ACC112 (cell line): ENCODE measurements at regions not wholly inside any gene's neighbourhood (a gene's known extent, or its start where the extent isn't known, plus 50 kb on each side); places are given as distances from the start of the nearest gene placed in this dataset.

Experiments
- H2AFZ ChIP-seq: fragments of 200-600 bp; sonication (generic); one replicate; pipeline ENCODE4 v1.6.0; 2017; ENCODE audit warnings: antibody characterized with exemption, low read length; ENCODE audit not compliant: unreplicated experiment
- H3K27ac ChIP-seq: fragments of 200-600 bp; sonication (generic); 2 replicates; pipeline ENCODE4 v1.5.1; 2014; ENCODE audit warnings: low read depth, mild to moderate bottlenecking, antibody characterized with exemption, low read length, moderate library complexity
- H3K27me3 ChIP-seq: fragments of 200-600 bp; sonication (generic); 2 replicates; pipeline ENCODE4 v1.6.1; 2014; ENCODE audit warnings: mild to moderate bottlenecking, antibody characterized with exemption, low read length, moderate library complexity, mixed read lengths; ENCODE audit not compliant: insufficient read depth
- H3K36me3 ChIP-seq: fragments of 200-600 bp; sonication (generic); 2 replicates; pipeline ENCODE4 v1.6.1; 2016; ENCODE audit warnings: mild to moderate bottlenecking, antibody characterized with exemption, low read length, moderate library complexity, mixed read lengths; ENCODE audit not compliant: insufficient read depth
- H3K4me1 ChIP-seq: fragments of 200-600 bp; sonication (generic); one replicate; pipeline ENCODE4 v1.6.1; 2016; ENCODE audit warnings: low read length, mixed read lengths; ENCODE audit not compliant: insufficient read depth, unreplicated experiment, control insufficient read depth
- H3K4me3 ChIP-seq: fragments of 200-600 bp; sonication (generic); 2 replicates; pipeline ENCODE4 v1.5.1; 2014; ENCODE audit warnings: mild to moderate bottlenecking, low read depth, low read length
- H3K79me2 ChIP-seq: fragments of 200-600 bp; sonication (generic); one replicate; pipeline ENCODE4 v1.6.0; 2016; ENCODE audit warnings: low read length; ENCODE audit not compliant: control insufficient read depth, unreplicated experiment, insufficient read depth

DNA sequence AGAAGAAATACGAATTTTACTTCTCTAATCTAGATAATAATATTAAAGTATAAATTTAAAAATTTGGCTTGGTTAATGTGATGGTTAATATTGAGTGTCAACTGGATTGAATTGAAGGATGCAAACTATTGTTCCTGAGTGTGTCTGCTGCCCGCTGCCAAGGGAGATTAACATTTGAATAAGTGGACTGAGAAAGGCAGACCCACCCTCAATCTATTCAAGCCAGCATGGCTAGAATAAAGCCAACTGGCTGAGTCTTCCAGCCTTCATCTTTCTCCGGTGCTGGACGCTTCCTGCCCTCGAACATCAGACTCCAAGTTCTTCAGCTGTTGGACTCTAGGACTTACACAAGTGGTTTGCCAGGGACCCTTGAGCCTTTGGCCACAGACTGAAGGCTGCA, 152.7 kb downstream of the TBXT start:
- H3K27me3 ChIP-seq: no peaks in the 10 kb centered on the region
- peaks cover under 1% of the 10 kb centered on the region for H3K4me1 ChIP-seq

DNA sequence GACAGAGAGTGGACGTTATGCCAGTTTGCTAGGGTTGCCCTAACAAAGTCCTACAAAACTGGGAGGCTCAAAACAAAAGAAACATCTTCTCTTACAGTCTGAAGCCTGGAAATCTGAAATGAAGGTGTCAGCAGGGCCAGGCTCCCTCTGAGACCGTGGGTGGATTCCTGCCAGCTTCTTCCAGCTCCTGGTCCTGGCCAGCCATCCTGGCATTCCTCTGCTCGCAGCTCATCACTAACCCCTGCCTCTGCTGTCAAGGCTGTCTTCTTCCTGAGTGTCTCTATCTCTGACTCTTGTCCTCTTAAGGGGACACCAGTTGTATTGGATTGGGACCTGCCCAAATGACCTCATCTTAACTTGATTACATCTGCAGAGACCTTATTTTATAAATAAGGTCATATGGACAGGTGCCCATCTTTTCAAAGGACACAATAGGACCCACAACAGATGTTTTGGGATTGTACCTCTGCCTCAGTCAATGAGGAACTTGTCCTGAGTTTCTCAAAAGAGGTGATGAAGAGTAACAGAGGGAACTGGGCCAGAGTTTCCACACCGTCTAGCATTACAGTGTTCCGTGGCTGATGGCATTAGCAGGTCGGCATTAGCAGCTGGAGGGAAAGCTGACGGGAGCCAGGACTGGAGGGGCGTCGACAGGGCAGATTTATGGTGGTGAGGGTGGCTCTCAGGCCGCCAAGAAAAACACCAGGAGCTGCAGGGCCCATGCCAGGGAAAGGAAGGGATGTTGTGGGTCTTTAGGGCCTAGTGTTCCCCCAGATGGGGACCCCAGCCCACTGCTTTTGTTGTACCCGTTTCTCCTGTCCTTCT, 157.3 kb downstream of the TBXT start:
- Histone ChIP-seq H2AFZ (no peak overlapping the region), H3K4me1 (peaks cover 27% of the 10 kb centered on the region), H3K4me3 (no peak overlapping the region), H3K36me3 (no peaks in the 10 kb centered on the region), H3K79me2 (no peaks in the 10 kb centered on the region), H3K27me3 (peaks cover 7% of the 10 kb centered on the region; the same call in 1 of the 2 replicates), H3K27ac (no peak overlapping the region)

More for the DNA sequence above, 152.7 kb downstream of the TBXT start:
- Histone ChIP-seq H3K36me3 (no peaks in the 10 kb centered on the region), H3K4me3 (no peak overlapping the region), H3K79me2 (no peaks in the 10 kb centered on the region), H3K27ac (no peak overlapping the region), H2AFZ (no peak overlapping the region)

DNA sequence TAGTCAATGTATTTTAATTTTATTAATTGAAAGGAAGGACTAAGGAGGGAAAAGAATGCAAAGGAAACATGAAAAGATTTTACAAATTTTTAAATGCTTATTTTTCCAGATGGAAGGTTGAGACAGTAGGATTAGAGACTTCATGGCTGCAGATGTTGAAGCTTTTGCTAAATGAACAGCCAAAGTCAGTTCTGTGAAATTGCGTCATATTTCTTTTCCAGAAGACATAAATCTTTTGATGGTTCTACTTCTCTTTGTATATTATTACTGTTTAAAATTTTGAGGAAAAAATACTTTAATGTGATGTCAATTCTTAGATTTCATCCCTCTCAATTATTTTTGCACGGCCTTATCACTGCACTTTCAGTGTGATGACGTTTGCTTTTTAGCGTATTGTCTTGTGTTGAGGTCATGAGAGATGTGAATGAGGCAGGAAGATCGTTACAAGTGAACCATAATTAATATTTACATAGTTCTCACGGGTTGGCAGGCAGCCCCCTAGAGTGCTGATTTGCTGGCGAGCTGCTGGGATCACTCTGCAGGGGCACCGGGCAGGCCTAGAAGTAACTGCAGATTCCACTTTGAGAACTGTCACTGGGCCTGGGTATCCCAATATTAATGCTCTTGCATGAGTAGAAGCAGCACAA, 158.1 kb downstream of the TBXT start:
- H3K27me3 ChIP-seq: peaks cover 7% of the 10 kb centered on the region; the same call in 1 of the 2 replicates
- H3K4me3 ChIP-seq: peak overlapping the region; percentile 77
- no peaks in the 10 kb centered on the region for H3K79me2 ChIP-seq
- peak overlapping the region; percentile 22; the same call in 1 of the 2 replicates for H3K27ac ChIP-seq
- H3K4me1 ChIP-seq: peaks cover 28% of the 10 kb centered on the region
- H3K36me3 ChIP-seq: no peaks in the 10 kb centered on the region
- H2AFZ ChIP-seq: no peak overlapping the region

DNA sequence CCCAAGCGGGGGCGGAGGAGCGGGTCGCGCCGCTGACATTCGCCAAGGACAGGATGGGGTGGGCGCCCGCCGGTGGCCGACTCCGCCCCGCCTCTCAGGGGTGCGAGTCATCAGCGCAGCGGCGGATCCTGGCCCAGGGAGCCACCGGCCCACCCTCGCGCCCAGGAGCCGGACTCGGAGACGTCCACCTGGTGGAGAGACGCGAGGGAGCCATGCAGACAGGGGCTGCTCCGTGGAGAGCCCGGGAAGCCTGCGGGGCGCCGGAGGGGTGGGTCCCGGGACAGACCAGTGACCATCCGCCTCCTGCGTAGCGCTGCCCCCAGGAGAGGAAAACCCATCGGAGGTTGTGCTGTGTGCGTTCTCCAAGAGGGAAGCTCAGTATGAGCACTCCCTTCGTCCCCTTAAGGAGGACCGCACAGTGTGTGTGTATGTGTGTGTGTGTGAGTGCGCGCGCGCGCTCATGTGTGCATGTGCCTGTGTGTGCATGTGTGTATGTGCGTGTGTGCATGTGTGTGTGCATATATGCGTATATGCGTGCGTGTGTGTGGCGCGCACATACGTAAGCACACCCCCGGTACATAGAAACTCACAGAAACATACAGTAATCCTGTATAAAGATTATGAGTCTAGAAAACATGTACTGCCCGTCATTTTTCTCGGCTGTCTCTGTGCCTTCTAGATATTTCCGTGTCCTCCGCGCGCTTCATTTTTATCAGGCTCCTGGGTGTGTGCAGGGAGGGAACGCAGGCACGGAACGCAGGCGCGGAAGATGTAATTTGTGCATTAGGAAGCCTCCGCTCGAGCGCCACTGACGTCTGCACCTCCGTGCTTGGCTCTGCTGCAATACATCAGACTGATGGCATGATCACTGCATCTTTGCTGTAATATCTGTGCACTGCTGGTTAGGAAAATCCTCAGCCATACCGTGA, 158.9 kb downstream of the TBXT start:
- peak overlapping the region; percentile 77 for H3K4me3 ChIP-seq
- H3K36me3 ChIP-seq: no peaks in the 10 kb centered on the region
- H3K79me2 ChIP-seq: no peaks in the 10 kb centered on the region
- peaks cover 7% of the 10 kb centered on the region; the same call in 1 of the 2 replicates for H3K27me3 ChIP-seq
- peaks cover 28% of the 10 kb centered on the region for H3K4me1 ChIP-seq
- peak overlapping the region; percentile 8 for H2AFZ ChIP-seq
- H3K27ac ChIP-seq: peak overlapping the region; percentile 59; the same call in 1 of the 2 replicates

DNA sequence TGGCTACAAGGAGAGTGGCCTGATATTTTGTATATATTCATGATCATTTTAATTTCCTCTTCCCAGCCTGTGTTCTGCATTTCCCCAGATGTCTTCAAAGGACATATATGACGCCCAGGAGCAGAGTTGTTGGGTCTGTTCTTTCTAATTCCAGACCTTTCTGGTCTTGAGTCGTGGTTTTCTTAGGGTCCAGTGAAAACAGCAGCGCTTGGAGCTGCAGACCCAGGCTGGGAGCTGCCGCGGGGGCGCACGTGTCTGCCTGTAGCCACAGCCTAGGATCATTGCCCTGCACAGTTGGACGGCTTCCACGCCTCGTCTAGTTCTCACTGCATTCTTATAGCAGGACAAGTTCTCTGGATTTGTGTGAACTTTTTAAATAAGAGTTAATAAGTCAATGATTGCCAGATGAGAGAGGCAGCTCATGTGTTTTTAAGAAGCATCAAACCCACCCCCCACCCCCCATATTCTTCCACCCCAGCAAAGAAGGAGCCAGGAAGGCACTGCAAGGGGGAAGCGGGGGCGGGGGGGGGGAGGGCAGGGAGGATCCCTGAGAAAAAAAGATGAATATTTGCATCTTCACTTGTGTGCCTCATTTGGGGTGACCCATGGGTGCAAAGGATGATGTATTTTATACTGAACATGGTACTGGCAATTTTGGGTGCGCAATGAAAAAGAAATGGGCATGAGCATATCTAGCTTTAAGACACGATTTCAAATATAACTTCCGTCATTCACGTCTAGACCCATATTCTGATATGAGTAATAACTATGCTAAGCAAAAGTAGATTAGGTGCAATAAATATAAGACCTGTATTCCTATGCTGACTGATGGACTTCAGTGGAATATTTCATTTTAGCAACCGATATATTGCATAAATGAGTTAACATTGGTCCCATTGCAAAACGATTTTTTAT, 160.0 kb downstream of the TBXT start:
- Histone ChIP-seq H2AFZ (no peak overlapping the region), H3K27ac (peak overlapping the region; percentile 81), H3K36me3 (no peaks in the 10 kb centered on the region), H3K4me1 (peaks cover 28% of the 10 kb centered on the region), H3K4me3 (peak overlapping the region; percentile 77), H3K79me2 (no peaks in the 10 kb centered on the region), H3K27me3 (peaks cover 7% of the 10 kb centered on the region; the same call in 1 of the 2 replicates)

DNA sequence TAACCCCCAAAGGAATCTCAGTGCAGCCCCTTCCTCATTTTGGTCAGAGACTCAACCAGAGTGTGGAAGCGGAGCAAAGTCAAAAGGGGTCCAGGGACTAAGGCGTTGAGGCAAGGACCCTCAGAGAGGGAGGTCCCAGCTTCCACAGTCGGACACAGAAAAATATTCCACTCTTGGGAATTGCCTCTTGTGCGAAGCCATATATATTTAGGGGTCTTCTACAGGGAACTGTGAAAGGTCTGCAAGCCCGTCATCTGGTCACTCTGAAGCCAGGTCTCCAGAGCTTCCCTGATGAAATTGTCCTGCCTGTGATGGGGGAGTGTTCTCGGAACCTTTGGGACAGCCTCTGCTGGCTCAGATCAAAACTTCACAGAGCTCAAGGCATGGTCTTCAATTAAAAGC, 160.8 kb downstream of the TBXT start:
- peak overlapping the region; percentile 66 for H3K4me3 ChIP-seq

DNA sequence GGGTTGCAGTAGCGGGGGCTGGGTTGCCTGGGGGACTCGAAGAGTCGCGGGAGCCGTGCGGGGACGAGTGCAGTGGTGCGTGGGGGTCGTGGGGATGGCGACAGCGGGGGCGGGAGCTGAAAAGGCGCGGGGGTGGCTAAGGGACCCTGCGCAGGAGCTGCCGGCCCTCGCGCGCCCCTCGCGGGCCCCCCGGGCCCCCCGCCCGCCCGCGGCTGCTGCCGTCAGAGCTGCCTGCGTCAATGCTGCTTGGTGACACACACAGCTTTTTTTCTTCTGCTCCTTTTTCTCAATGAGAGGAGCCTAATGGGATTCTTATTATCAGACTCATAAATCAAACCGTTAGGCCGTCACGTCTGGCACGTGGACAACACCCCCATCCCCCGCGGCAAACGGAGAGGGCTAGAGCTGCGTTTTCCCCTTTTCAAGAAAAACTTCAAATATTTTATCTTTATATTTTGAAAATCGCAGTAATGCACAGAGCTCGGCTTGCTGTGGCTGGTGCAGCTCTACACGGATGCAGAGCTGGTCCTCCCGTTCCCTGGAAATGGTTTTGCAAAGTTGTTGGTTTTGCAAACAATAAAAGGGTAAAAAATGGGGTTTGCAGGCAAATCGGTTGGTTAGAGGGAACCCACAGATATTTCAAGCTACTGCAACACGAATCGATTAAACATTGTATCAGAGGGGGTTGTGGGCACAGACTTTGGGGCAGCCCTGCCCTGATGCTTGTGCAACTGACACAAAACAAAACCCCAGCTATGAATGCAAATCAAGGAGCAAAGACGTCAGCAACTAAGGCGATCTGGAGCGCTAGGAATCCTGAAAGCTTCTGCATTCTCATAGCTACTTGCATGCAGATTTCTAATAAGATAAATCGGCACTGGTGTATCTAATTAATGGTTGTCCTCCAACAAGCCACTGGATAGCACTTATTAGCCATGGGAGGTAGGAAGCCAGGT, 161.4 kb downstream of the TBXT start:
- H3K4me3 ChIP-seq: peak overlapping the region; percentile 66
- H3K4me1 ChIP-seq: peaks cover 28% of the 10 kb centered on the region
- H3K27me3 ChIP-seq: peaks cover 7% of the 10 kb centered on the region; the same call in 1 of the 2 replicates
- H3K27ac ChIP-seq: peak overlapping the region; percentile 81
- H2AFZ ChIP-seq: peak overlapping the region; percentile 53
- H3K79me2 ChIP-seq: no peaks in the 10 kb centered on the region
- no peaks in the 10 kb centered on the region for H3K36me3 ChIP-seq

More for the DNA sequence above, 160.8 kb downstream of the TBXT start:
- H3K27ac ChIP-seq: peak overlapping the region; percentile 81
- no peaks in the 10 kb centered on the region for H3K36me3 ChIP-seq
- peaks cover 28% of the 10 kb centered on the region for H3K4me1 ChIP-seq
- no peaks in the 10 kb centered on the region for H3K79me2 ChIP-seq
- H3K27me3 ChIP-seq: peaks cover 7% of the 10 kb centered on the region; the same call in 1 of the 2 replicates
- H2AFZ ChIP-seq: no peak overlapping the region

DNA sequence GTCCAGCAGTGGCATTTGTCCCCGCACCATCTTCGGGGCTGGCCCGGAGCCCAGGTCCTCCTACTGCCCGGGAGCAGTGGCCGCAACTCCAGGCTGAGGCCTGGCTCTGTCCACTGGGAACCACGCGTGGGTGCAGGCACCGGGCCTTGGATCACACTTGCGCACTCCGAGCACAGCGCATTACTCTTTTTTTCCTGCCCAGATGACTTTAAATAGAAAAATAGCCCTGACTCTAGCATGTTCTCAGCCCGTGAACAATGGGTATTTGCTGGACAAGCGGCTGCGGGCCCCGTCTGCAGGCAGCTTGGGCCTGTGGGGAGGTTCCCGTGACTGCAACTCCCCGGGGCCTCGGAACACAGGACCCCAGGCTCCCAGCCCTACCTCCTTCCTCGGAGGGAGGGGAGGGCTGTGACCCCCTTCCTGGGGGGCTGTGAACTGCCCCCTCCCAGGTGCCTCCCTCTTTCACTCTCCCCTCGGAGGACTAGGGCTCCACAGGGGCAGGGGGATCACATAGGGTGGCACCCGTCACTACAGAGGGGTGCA, 162.2 kb downstream of the TBXT start:
- Histone ChIP-seq H3K36me3 (no peaks in the 10 kb centered on the region), H3K27ac (peak overlapping the region; percentile 81), H3K27me3 (peaks cover 7% of the 10 kb centered on the region; the same call in 1 of the 2 replicates), H3K4me1 (peaks cover 28% of the 10 kb centered on the region), H3K4me3 (peak overlapping the region; percentile 66), H3K79me2 (no peaks in the 10 kb centered on the region), H2AFZ (peak overlapping the region; percentile 53)
